HEK293 (cell line): ENCODE measurements at regions not wholly inside any gene's neighbourhood (a gene's known extent, or its start where the extent isn't known, plus 50 kb on each side); places are given as distances from the start of the nearest gene placed in this dataset.

Source experiments
- OVOL3 ChIP-seq: fragments of 450-650 bp; formaldehyde crosslinking; IDR thresholded peaks from 2 replicates; pipeline ENCODE4 v1.5.1; 2016; ENCODE audit warnings: missing biosample characterization, missing genetic modification characterization
- YY1 ChIP-seq: fragments of 450-650 bp; formaldehyde crosslinking; IDR thresholded peaks from 2 replicates; pipeline ENCODE4 v1.5.1; 2018; ENCODE audit warnings: missing biosample characterization, missing genetic modification characterization
- ZNF274 ChIP-seq, 2 experiments: fragments of 200-500 bp in 1 of 2; fragments of 450-650 bp in 1 of 2; sonication (Bioruptor generic) in 1 of 2; formaldehyde crosslinking in 1 of 2; IDR thresholded peaks; 2 replicates each; pipeline versions ENCODE4 v1.5.1 to v1.6.1; 2014 to 2016; ENCODE audit warnings: borderline replicate concordance in 1 of 2, inconsistent platforms in 1 of 2, low read length in 1 of 2, missing biosample characterization in 1 of 2, missing genetic modification characterization in 1 of 2
- ZNF76 ChIP-seq: fragments of 450-650 bp; formaldehyde crosslinking; IDR thresholded peaks from 2 replicates; pipeline ENCODE4; 2016; ENCODE audit warnings: low read depth, missing biosample characterization, missing genetic modification characterization, borderline replicate concordance

DNA sequence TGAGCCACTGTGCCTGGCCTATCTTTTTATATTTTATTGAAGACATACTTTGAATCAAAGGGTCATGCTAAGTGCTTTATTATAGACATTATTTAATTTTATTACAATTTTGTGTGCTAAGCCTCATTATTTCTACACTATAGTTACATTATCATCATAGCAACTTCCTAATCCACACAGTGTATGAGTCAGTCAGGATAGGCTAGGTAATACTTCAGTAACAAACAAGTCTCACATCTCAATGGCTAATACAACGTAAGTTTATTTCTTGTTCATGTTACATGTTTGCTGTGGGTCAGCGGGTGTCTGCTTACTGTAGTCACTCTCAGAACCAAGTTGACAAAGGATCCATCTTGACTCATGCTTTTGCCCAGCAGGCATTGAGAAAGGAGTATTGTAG lies 292.6 kb upstream of the TGFBR2 start:
- TF ChIP-seq OVOL3 (tag by site-specific recombination) (no peak), ZNF274 (IDR thresholded peaks at IDR 0.05; ENCODE audit: low read length) (no peak), ZNF274 (tag by site-specific recombination; IDR thresholded peaks at IDR 0.05; ENCODE audit: borderline replicate concordance) (no peak), ZNF76 (no peak), YY1 (tag by site-specific recombination) (no peak)
